Gastrocnemius medialis (tissue), 4 donors: ENCODE measurements at regions not wholly inside any gene's neighbourhood (a gene's known extent, or its start where the extent isn't known, plus 50 kb on each side); places are given as distances from the start of the nearest gene placed in this dataset.
"Not testable (repeated sequence)": the region's sequence is repeated elsewhere in the genome, so short reads cannot be mapped to it uniquely, and the experiment has no call there.

ENCODE experiments used
- ATAC-seq, 2 donors: fragments of 150-250 bp; one replicate each; pipeline ENCODE4 v1.9.1; 2016
- DNase-seq, 2 donors: peaks; one replicate each; pipeline ENCODE4 v3.0.0-alpha.2; 2019
- H3K27ac ChIP-seq, 4 donors: fragments of 200-600 bp; sonication (generic); 1 replicate in 1 of 4; 2 replicates in 3 of 4; pipeline ENCODE4 v1.5.1; 2016 to 2018; ENCODE audit warnings: mild to moderate bottlenecking in 2 of 4, moderate library complexity in 1 of 4
- H3K27me3 ChIP-seq, 3 donors: fragments of 200-600 bp; sonication (generic) in 2 of 3; 1 replicate in 1 of 3; 2 replicates in 2 of 3; pipeline versions ENCODE4 v1.5.1 to v1.6.0; 2016 to 2019; ENCODE audit warnings: mild to moderate bottlenecking in 1 of 3, moderate library complexity in 1 of 3
- H3K36me3 ChIP-seq, 2 donors: fragments of 200-600 bp; sonication (generic) in 1 of 2; one replicate each; pipeline ENCODE4 v1.5.1; 2017 to 2018
- H3K4me1 ChIP-seq, 2 donors: fragments of 200-600 bp; sonication (generic) in 1 of 2; one replicate each; pipeline ENCODE4 v1.5.1; 2016 to 2017; ENCODE audit warnings: mild to moderate bottlenecking in 2 of 2
- H3K4me3 ChIP-seq, 4 donors: fragments of 200-600 bp; sonication (generic) in 3 of 4; 1 replicate in 1 of 4; 2 replicates in 3 of 4; pipeline ENCODE4 v1.5.1; 2016 to 2019; ENCODE audit warnings: mild to moderate bottlenecking in 2 of 4
- H3K9me3 ChIP-seq, 3 donors: fragments of 200-600 bp; sonication (generic) in 2 of 3; 1 replicate in 1 of 3; 2 replicates in 2 of 3; pipeline ENCODE4 v1.5.1; 2016 to 2019
- CTCF ChIP-seq, 5 experiments: fragments of 450-650 bp in 3 of 5; fragments of 200-600 bp in 2 of 5; sonication (generic) in 2 of 5; IDR thresholded peaks in 4 of 5; conservative IDR thresholded peaks in 1 of 5; 1 replicate in 4 of 5; 2 replicates in 1 of 5; pipeline ENCODE4 v1.5.1; 2016 to 2019; ENCODE audit warnings: antibody characterized with exemption in 5 of 5, mild to moderate bottlenecking in 3 of 5, moderate library complexity in 3 of 5
- POLR2A ChIP-seq, 2 donors: fragments of 450-650 bp; IDR thresholded peaks; one replicate each; pipeline ENCODE4 v1.6.1; 2017; ENCODE audit warnings: antibody characterized with exemption in 2 of 2, mild to moderate bottlenecking in 2 of 2, moderate library complexity in 2 of 2
- in situ Hi-C, 4 donors: fragments of 200-750 bp; cut with MboI; loops; one replicate each; pipeline versions ENCODE4 v1.15.0 to v1.8.0; 2017; ENCODE audit warnings: low sequenced_read_pairs in 4 of 4
- intact Hi-C: fragments of 100-400 bp; cut with DNase I; formaldehyde crosslinking; loops from one replicate; pipeline ENCODE4 v1.15.1; 2023; ENCODE audit warnings: low total_unique reads

DNA sequence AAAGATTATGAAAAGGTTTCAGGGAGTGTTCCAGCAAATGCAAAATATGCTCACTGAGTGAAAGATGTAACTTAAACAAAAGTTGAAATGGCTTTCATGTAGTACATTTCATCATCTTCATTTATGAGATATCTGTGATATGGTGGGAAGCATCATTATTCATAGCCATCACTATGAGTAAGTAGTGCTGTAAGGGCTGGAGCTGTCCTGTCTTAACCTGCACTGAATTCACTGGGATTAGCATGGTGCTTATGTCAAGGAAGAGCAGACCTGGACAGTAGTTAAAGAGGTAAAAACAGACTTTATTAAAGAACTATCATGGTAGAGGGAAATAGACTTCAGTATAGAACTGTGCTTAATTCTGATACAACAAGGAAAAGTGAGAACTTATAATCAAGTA, 1347.3 kb downstream of the RPA4 start:
- Histone ChIP-seq H3K27me3 (no peaks in the 10 kb centered on the region), H3K27ac (no peak overlapping the region), H3K4me3 (no peak overlapping the region), H3K9me3 (no peaks in the 10 kb centered on the region), H3K4me1 (no peaks in the 10 kb centered on the region), H3K36me3 (no peaks in the 10 kb centered on the region)
- in situ Hi-C loops = no loop called here
- DNase-seq (no peak), ATAC-seq (no peak)
- TF ChIP-seq POLR2A (IDR thresholded peaks at IDR 0.05) (no peak), CTCF (IDR thresholded peaks at IDR 0.05 in 4 of 5, conservative IDR thresholded peaks at IDR 0.05 in 1 of 5) (no peak)
- intact Hi-C loops = no loop called here

DNA sequence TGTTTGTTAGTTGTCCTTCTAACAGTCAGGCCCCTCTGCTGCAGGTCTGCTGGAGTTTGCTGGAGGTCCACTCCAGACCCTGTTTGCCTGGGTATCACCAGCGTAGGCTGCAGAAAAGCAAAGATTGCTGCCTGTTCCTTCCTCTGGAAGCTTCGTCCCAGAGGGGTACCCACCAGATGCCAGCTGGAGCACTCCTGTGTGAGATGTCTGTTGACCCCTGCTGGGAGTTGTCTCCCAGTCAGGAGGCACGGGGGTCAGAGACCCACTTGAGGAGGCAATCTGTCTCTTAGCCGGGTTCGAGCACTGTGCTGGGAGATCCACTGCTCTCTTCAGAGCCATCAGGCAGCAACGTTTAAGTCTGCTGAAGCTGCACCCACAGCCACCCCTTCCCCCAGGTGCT, 1356.4 kb downstream of the RPA4 start:
- H3K4me1 ChIP-seq, in situ Hi-C loops, intact Hi-C loops, DNase-seq, H3K36me3 ChIP-seq, H3K27me3 ChIP-seq, H3K4me3 ChIP-seq, H3K9me3 ChIP-seq, ATAC-seq, H3K27ac ChIP-seq: not testable (repeated sequence)

DNA sequence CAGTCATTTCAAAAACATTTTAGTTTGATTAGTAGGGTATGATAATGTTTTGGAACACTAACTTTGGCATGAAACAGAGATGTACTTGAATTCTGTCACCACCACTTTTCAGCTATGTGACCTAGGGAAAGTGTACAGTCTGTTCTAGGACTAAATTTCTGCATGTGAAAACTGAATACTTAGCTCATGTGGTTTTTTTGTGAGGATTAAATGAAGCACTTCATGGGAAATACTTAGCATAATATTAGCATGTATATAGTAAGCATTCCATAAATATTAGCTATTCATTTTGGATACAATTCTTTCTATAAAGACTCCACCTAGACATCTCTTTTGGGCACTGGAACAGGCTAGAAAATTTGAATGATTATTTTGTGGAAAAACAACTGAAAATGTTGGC, 1379.4 kb downstream of the RPA4 start:
- Histone ChIP-seq H3K4me1 (no peaks in the 10 kb centered on the region), H3K36me3 (no peaks in the 10 kb centered on the region), H3K9me3 (no peaks in the 10 kb centered on the region), H3K27me3 (no peaks in the 10 kb centered on the region), H3K4me3 (no peak overlapping the region), H3K27ac (no peak overlapping the region)
- ATAC-seq = no peak
- intact Hi-C loops (no loop called here), in situ Hi-C loops (no loop called here)
- no peak for TF ChIP-seq POLR2A (IDR thresholded peaks at IDR 0.05)
- TF ChIP-seq CTCF (IDR thresholded peaks at IDR 0.05 in 4 of 5, conservative IDR thresholded peaks at IDR 0.05 in 1 of 5) = no peak
- no peak for DNase-seq

DNA sequence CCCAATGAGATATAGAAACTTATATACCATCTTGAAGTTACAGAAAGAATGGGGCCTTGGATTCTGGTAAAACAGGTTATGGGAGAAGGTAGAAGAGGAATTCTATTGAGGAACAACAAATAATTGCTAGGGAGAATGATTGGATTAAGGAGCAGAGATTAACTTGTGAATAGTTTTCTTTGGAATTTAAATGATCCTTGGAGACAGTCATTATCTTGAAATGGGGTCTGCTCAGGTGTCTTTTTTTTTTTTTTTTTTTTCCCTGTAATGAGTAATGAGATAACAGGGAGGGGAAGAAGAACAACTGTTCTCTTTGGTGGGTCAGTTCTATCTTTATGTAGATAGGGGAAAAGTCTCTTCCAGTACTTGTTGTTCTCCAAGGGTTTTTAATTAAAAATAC, 1406.0 kb downstream of the RPA4 start:
- Histone ChIP-seq H3K27ac (no peak overlapping the region), H3K9me3 (no peaks in the 10 kb centered on the region), H3K4me1 (no peaks in the 10 kb centered on the region), H3K27me3 (no peaks in the 10 kb centered on the region), H3K36me3 (no peaks in the 10 kb centered on the region), H3K4me3 (no peak overlapping the region)
- ATAC-seq (no peak), DNase-seq (no peak)
- no peak for TF ChIP-seq CTCF (IDR thresholded peaks at IDR 0.05 in 4 of 5, conservative IDR thresholded peaks at IDR 0.05 in 1 of 5)
- TF ChIP-seq POLR2A (IDR thresholded peaks at IDR 0.05) = no peak
- in situ Hi-C loops = no loop called here
- intact Hi-C loops = no loop called here

DNA sequence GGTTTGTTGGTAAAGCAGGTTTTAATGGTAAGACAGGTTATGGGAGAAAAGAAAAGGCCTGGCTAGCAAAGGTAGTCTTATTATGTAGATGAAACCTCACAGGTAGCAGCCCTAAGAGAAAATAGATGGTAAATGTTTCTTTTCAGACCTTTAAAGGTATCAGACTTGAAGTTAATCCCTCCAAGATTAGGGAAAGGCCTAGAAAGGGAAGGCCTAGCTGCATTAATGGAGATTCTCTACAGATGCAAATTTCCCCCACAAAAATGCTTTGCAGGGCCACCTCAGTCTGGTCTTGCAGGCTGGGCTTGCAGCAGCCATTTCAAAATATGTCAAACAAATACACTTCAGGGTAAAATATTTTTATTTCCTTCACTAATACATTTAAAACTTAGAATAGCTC, 1410.6 kb downstream of the RPA4 start:
- Histone ChIP-seq H3K36me3 (no peaks in the 10 kb centered on the region), H3K4me1 (no peaks in the 10 kb centered on the region), H3K9me3 (no peaks in the 10 kb centered on the region), H3K4me3 (no peak overlapping the region), H3K27ac (no peak overlapping the region), H3K27me3 (no peaks in the 10 kb centered on the region)
- ATAC-seq = no peak
- in situ Hi-C loops (no loop called here), intact Hi-C loops (no loop called here)
- TF ChIP-seq POLR2A (IDR thresholded peaks at IDR 0.05) (no peak), CTCF (IDR thresholded peaks at IDR 0.05 in 4 of 5, conservative IDR thresholded peaks at IDR 0.05 in 1 of 5) (no peak)
- no peak for DNase-seq
